Suprapubic skin (tissue), 4 donors: ENCODE measurements at regions not wholly inside any gene's neighbourhood (a gene's known extent, or its start where the extent isn't known, plus 50 kb on each side); places are given as distances from the start of the nearest gene placed in this dataset.
"Not testable (repeated sequence)": the region's sequence is repeated elsewhere in the genome, so short reads cannot be mapped to it uniquely, and the experiment has no call there.

Experiments
- DNase-seq, 2 donors: peaks; one replicate each; pipeline ENCODE4 v3.0.0-alpha.2; 2019; ENCODE audit warnings: low spot score in 2 of 2
- H3K27ac ChIP-seq: fragments of 200-600 bp; sonication (generic); one replicate; pipeline ENCODE4 v1.5.1; 2019
- H3K27me3 ChIP-seq: fragments of 200-600 bp; sonication (generic); one replicate; pipeline ENCODE4 v1.5.1; 2019
- H3K36me3 ChIP-seq: fragments of 200-600 bp; sonication (generic); one replicate; pipeline ENCODE4 v1.5.1; 2019
- H3K4me1 ChIP-seq: fragments of 200-600 bp; sonication (generic); one replicate; pipeline ENCODE4 v1.5.1; 2019
- H3K4me3 ChIP-seq: fragments of 200-600 bp; sonication (generic); one replicate; pipeline ENCODE4 v1.5.1; 2019; ENCODE audit warnings: mild to moderate bottlenecking
- H3K9me3 ChIP-seq: fragments of 200-600 bp; sonication (generic); one replicate; pipeline ENCODE4 v1.5.1; 2019
- EP300 ChIP-seq: sonication (generic); formaldehyde crosslinking; IDR thresholded peaks from one replicate; pipeline ENCODE4 v1.6.1; 2017; ENCODE audit warnings: antibody characterized with exemption
- POLR2A ChIP-seq, 2 donors: fragments of 450-650 bp; IDR thresholded peaks; one replicate each; pipeline ENCODE4 v1.6.1; 2017; ENCODE audit warnings: antibody characterized with exemption in 2 of 2, mild to moderate bottlenecking in 2 of 2, moderate library complexity in 2 of 2
- POLR2AphosphoS5 ChIP-seq, 3 donors: sonication (generic); formaldehyde crosslinking; IDR thresholded peaks; one replicate each; pipeline ENCODE4 v1.6.1; 2017; ENCODE audit warnings: antibody characterized with exemption in 3 of 3
- WGBS: methylation state at CpG from one replicate; pipeline ENCODE4 v1.1.5; 2018; 5-methylcytosine and 5-hydroxymethylcytosine counted together
- TF ChIP-seq, protein P1 (sequence below), 2 donors: fragments of 200-600 bp in 1 of 2; fragments of 450-650 bp in 1 of 2; sonication (generic) in 1 of 2; IDR thresholded peaks; one replicate each; pipeline ENCODE4 v1.5.1; 2016 to 2019; ENCODE audit warnings: antibody characterized with exemption in 2 of 2, mild to moderate bottlenecking in 1 of 2, moderate library complexity in 1 of 2

DNA sequence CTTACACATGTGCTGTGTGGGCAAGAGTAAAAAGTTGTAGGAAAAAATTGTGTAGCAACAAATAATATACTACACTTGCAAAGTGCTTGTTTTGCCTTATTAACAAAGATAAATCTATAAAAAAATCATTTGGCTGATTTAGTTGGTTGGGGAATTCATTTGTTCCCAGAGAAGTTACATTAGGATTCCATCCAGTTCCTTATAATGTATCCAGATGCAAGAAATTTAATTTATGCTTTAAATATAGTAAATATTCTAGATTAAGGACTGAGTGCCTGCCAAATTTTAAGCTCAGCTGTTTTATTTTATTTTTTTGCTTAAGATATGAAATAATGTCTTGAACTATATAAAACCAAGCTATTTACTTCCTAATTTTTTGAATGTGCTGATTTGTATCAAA, 1169.9 kb downstream of the NXPH1 start:
- Histone ChIP-seq H3K36me3 (no peaks in the 10 kb centered on the region), H3K27me3 (no peaks in the 10 kb centered on the region), H3K9me3 (no peaks in the 10 kb centered on the region), H3K4me1 (no peaks in the 10 kb centered on the region), H3K27ac (no peak overlapping the region), H3K4me3 (no peak overlapping the region)
- TF ChIP-seq, protein P1, sequence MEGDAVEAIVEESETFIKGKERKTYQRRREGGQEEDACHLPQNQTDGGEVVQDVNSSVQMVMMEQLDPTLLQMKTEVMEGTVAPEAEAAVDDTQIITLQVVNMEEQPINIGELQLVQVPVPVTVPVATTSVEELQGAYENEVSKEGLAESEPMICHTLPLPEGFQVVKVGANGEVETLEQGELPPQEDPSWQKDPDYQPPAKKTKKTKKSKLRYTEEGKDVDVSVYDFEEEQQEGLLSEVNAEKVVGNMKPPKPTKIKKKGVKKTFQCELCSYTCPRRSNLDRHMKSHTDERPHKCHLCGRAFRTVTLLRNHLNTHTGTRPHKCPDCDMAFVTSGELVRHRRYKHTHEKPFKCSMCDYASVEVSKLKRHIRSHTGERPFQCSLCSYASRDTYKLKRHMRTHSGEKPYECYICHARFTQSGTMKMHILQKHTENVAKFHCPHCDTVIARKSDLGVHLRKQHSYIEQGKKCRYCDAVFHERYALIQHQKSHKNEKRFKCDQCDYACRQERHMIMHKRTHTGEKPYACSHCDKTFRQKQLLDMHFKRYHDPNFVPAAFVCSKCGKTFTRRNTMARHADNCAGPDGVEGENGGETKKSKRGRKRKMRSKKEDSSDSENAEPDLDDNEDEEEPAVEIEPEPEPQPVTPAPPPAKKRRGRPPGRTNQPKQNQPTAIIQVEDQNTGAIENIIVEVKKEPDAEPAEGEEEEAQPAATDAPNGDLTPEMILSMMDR (IDR thresholded peaks at IDR 0.05): no peak
- TF ChIP-seq POLR2A (IDR thresholded peaks at IDR 0.05) (no peak), EP300 (no peak), POLR2AphosphoS5 (IDR thresholded peaks at IDR 0.05) (no peak)
- DNase-seq: no peak

DNA sequence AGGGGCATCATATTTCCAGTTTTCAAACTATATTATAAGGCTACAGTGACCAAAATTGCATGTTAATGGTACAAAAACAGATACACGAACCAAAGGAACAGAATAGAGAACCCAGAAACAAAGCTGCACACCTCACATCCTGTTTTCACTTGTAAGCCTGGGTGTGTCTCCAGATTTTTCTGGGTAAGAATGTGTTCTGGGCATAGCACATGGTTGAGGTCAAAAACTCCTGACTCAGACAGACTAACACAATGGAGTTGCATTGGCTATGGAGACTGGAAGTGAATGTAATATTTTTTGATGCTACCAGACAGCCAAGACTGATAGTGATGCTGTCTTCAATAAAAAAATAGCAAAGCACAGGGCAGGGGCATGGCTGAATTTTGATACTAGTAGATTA, 1175.2 kb downstream of the NXPH1 start:
- no peaks in the 10 kb centered on the region for H3K27me3 ChIP-seq
- TF ChIP-seq POLR2A (IDR thresholded peaks at IDR 0.05) (no peak), POLR2AphosphoS5 (IDR thresholded peaks at IDR 0.05) (no peak), EP300 (no peak)
- TF ChIP-seq, protein P1 (IDR thresholded peaks at IDR 0.05): no peak
- no peak overlapping the region for H3K4me3 ChIP-seq
- 53% methylated on average over 1 of the region's 1 CpG for WGBS
- H3K36me3 ChIP-seq: no peaks in the 10 kb centered on the region
- H3K27ac ChIP-seq: no peak overlapping the region
- no peak for DNase-seq
- no peaks in the 10 kb centered on the region for H3K9me3 ChIP-seq
- H3K4me1 ChIP-seq: no peaks in the 10 kb centered on the region

DNA sequence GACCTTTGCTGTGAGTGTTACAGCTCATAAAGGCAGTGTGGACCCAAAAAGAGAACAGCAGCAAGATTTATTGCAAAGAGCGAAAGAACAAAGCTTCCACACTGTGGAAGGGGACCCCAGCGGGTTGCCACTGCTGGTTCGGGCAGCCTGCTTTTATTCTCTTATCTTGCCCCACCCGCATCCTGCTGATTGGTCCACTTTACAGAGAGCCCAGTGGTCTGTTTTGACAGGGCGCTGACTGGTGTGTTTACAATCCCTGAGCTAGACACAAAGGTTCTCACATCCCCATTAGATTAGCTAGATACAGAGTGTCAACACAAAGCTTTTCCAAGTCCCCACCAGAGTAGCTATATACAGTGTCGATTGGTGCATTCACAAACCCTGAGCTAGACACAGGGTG, 1187.5 kb downstream of the NXPH1 start:
- H3K4me3 ChIP-seq, H3K27ac ChIP-seq, H3K9me3 ChIP-seq, H3K27me3 ChIP-seq, H3K36me3 ChIP-seq, H3K4me1 ChIP-seq, DNase-seq: not testable (repeated sequence)
- 92% methylated on average over 6 of the region's 6 CpGs for WGBS

DNA sequence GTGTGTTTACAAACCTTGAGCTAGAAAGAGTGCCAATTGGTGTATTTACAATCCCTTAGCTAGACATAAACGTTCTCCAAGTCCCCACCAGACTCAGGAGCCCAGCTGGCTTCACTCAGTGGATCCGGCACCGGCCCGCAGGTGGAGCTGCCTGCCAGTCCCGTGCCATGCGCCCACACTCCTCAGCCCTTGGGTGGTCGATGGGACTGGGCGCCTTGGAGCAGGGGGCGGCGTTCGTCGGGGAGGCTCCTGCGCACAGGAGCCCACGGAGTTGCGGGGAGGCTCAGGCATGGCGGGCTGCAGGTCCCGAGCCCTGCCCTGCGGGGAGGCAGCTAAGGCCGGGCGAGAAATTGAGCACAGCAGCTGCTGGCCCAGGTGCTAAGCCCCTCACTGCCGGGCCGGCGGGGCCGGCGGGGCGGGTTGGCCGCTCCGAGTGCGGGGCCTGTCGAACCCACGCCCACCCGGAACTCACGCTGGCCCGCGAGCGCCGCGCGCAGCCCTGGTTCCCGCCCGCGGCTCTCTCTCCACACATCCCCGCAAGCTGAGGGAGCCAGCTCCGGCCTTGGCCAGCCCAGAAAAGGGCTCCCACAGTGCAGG, 1188.0 kb downstream of the NXPH1 start:
- H3K4me1 ChIP-seq, H3K36me3 ChIP-seq, H3K27ac ChIP-seq, H3K4me3 ChIP-seq, H3K27me3 ChIP-seq, DNase-seq, H3K9me3 ChIP-seq: not testable (repeated sequence)
- 94% methylated on average over 22 of the region's 44 CpGs for WGBS

DNA sequence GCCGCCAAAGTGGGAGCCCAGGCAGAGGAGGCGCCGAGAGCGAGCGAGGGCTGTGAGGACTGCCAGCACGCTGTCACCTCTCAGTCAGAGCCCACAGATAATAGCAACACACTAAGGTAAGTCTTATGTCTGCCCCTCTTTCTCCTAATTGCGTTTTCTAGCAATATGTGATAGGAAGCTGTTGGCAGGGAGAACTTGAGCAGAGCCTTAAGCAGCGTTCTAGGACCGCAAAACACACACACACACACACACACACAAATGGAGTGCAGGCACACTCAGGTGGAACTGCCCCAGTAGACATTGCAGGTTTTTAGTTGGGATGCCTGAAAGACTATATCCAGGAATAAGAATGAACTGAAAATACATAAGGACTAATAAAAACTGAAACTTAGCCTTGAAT, 1188.5 kb downstream of the NXPH1 start:
- Histone ChIP-seq H3K27ac (no peak overlapping the region), H3K36me3 (no peaks in the 10 kb centered on the region), H3K27me3 (no peaks in the 10 kb centered on the region), H3K4me1 (no peaks in the 10 kb centered on the region), H3K9me3 (no peaks in the 10 kb centered on the region), H3K4me3 (no peak overlapping the region)
- TF ChIP-seq, protein P1 (IDR thresholded peaks at IDR 0.05): no peak
- TF ChIP-seq POLR2AphosphoS5 (IDR thresholded peaks at IDR 0.05) (no peak), EP300 (no peak), POLR2A (IDR thresholded peaks at IDR 0.05) (no peak)
- no peak for DNase-seq
- 94% methylated on average over 9 of the region's 9 CpGs for WGBS

DNA sequence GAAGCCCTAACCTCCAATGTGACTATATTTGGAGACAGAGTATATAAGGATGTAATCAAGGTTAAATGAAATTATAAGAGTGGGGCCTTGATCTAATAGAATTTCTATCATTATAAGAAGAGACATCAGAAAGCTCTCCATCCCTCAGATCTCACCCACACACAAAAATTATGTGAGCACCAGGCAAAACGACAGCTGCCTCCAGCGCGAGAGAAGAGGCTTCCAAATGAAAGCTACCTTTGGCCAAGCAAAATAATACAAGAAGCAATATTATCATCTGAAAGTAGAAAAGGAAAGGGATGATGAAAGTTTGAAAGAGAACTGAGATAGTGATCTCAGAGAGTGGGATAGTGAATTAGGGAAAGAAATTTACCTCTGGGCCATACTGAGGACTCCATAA, 1192.5 kb downstream of the NXPH1 start:
- WGBS: 85% methylated on average over 3 of the region's 3 CpGs
- Histone ChIP-seq H3K27me3 (no peaks in the 10 kb centered on the region), H3K9me3 (no peaks in the 10 kb centered on the region), H3K4me1 (no peaks in the 10 kb centered on the region), H3K4me3 (no peak overlapping the region), H3K27ac (no peak overlapping the region), H3K36me3 (no peaks in the 10 kb centered on the region)
- TF ChIP-seq, protein P1 (IDR thresholded peaks at IDR 0.05): no peak
- TF ChIP-seq EP300: no peak
- TF ChIP-seq POLR2A (IDR thresholded peaks at IDR 0.05): no peak
- TF ChIP-seq POLR2AphosphoS5 (IDR thresholded peaks at IDR 0.05): no peak
- no peak for DNase-seq
